GM23248 (cell line): ENCODE measurements at regions not wholly inside any gene's neighbourhood (a gene's known extent, or its start where the extent isn't known, plus 50 kb on each side); places are given as distances from the start of the nearest gene placed in this dataset.
"Not testable (repeated sequence)": the region's sequence is repeated elsewhere in the genome, so short reads cannot be mapped to it uniquely, and the experiment has no call there.

Source experiments
- DNase-seq: peaks from one replicate; pipeline ENCODE4 v3.0.0-alpha.2; 2015
- H2AFZ ChIP-seq: fragments of 200-600 bp; sonication (generic); 2 replicates; pipeline ENCODE4 v1.6.1; 2016; ENCODE audit warnings: antibody characterized with exemption
- H3F3A ChIP-seq: fragments of 200-600 bp; sonication (generic); 2 replicates; pipeline ENCODE4 v1.6.1; 2016; ENCODE audit warnings: mild to moderate bottlenecking, antibody characterized with exemption, mixed run types; ENCODE audit not compliant: insufficient read depth
- H3K27ac ChIP-seq: fragments of 200-600 bp; sonication (generic); 2 replicates; pipeline ENCODE4 v1.5.1; 2016; ENCODE audit warnings: mild to moderate bottlenecking
- H3K27me3 ChIP-seq: fragments of 200-600 bp; sonication (generic); replicated peaks from 2 replicates; pipeline ENCODE4 v1.6.1; 2016; ENCODE audit warnings: mild to moderate bottlenecking; ENCODE audit not compliant: insufficient read depth
- H3K36me3 ChIP-seq: fragments of 200-600 bp; sonication (generic); 2 replicates; pipeline ENCODE4 v1.6.1; 2016; ENCODE audit warnings: low read depth, mild to moderate bottlenecking
- H3K4me1 ChIP-seq: fragments of 200-600 bp; sonication (generic); 2 replicates; pipeline ENCODE4 v1.6.1; 2016; ENCODE audit warnings: mild to moderate bottlenecking; ENCODE audit not compliant: insufficient read depth
- H3K4me2 ChIP-seq: fragments of 200-600 bp; sonication (generic); one replicate; pipeline ENCODE4 v1.6.1; 2016; ENCODE audit warnings: mild to moderate bottlenecking; ENCODE audit not compliant: unreplicated experiment
- H3K4me3 ChIP-seq: fragments of 200-600 bp; sonication (generic); 2 replicates; pipeline ENCODE4 v1.5.1; 2016; ENCODE audit warnings: mild to moderate bottlenecking
- H3K79me2 ChIP-seq: fragments of 200-600 bp; sonication (generic); 2 replicates; pipeline ENCODE4 v1.6.1; 2016; ENCODE audit warnings: mild to moderate bottlenecking; ENCODE audit not compliant: insufficient read depth
- H3K9ac ChIP-seq: fragments of 200-600 bp; sonication (generic); 2 replicates; pipeline ENCODE4 v1.6.1; 2016; ENCODE audit warnings: mild to moderate bottlenecking
- H3K9me2 ChIP-seq: fragments of 200-600 bp; sonication (generic); 2 replicates; pipeline ENCODE4 v1.6.1; 2016; ENCODE audit warnings: mixed run types, mild to moderate bottlenecking, moderate library complexity; ENCODE audit not compliant: insufficient read depth
- H3K9me3 ChIP-seq: fragments of 200-600 bp; sonication (generic); one replicate; pipeline ENCODE4 v1.6.1; 2017; ENCODE audit warnings: low read depth
- H4K20me1 ChIP-seq: fragments of 200-600 bp; sonication (generic); 2 replicates; pipeline ENCODE4 v1.6.0; 2016; ENCODE audit not compliant: insufficient read depth
- EZH2 ChIP-seq: fragments of 200-600 bp; sonication (generic); IDR thresholded peaks from 2 replicates; pipeline ENCODE4 v1.6.1; 2018; ENCODE audit warnings: antibody characterized with exemption, mild to moderate bottlenecking; ENCODE audit not compliant: insufficient read depth, poor library complexity, severe bottlenecking
- EZH2phosphoT487 ChIP-seq: fragments of 200-600 bp; sonication (generic); IDR thresholded peaks from 2 replicates; pipeline ENCODE4 v1.6.1; 2018; ENCODE audit warnings: antibody characterized with exemption, moderate library complexity, mild to moderate bottlenecking, low read depth; ENCODE audit not compliant: insufficient read depth
- WGBS, 2 experiments: methylation state at CpG; one replicate each; pipeline ENCODE4 v1.1.6; 2015 to 2017; ENCODE audit warnings: low lambda C conversion rate in 2 of 2, low coverage in 1 of 2; ENCODE audit errors: missing lambda C conversion rate in 2 of 2; 5-methylcytosine and 5-hydroxymethylcytosine counted together
- in situ Hi-C: fragments of 300-500 bp; cut with MboI; formaldehyde crosslinking; loops from 2 replicates; pipeline ENCODE4 v1.15.0; 2020

GRCh38 chr6:26187981-26188635 is 100.9 kb downstream of the HFE start:
- Histone ChIP-seq H3K79me2 (no peaks in the 10 kb centered on the region), H3K27me3 (no peaks in the 10 kb centered on the region), H3K36me3 (no peaks in the 10 kb centered on the region), H2AFZ (peak overlapping the region; percentile 88), H3K9me2 (no peaks in the 10 kb centered on the region), H3K4me2 (peak overlapping the region; percentile 97), H3K9ac (peak overlapping the region; percentile 83), H3K9me3 (no peaks in the 10 kb centered on the region), H4K20me1 (no peaks in the 10 kb centered on the region), H3F3A (peaks cover 3% of the 10 kb centered on the region; the same call in 1 of the 2 replicates), H3K4me1 (no peaks in the 10 kb centered on the region), H3K27ac (peak overlapping the region; percentile 86), H3K4me3 (peak overlapping the region; percentile 82)
- in situ Hi-C loops, result loop anchor here (25.0 kb wide), 1 partner anchor 949 kb away; a partner anchor contains a TSS
- 2 to 4% methylated on average over 20 of the region's 20 CpGs for WGBS, 2 experiments
- peak; percentile 78 for DNase-seq
- no peak for TF ChIP-seq EZH2

- H4K20me1 ChIP-seq, H3K9me3 ChIP-seq, H3K4me3 ChIP-seq, H3F3A ChIP-seq, H3K9me2 ChIP-seq, H3K27ac ChIP-seq, H3K4me1 ChIP-seq, H3K36me3 ChIP-seq, H3K9ac ChIP-seq, H3K4me2 ChIP-seq, H2AFZ ChIP-seq, H3K27me3 ChIP-seq, DNase-seq, H3K79me2 ChIP-seq: not testable (repeated sequence)
- in situ Hi-C loops, result loop anchor here (25.0 kb wide), 1 partner anchor 946 kb away; a partner anchor contains a TSS
- WGBS, 2 experiments, result 78 to 86% methylated on average over 8 of the region's 8 CpGs
These were observed 104.3 kb downstream of the HFE start for GRCh38 chr6:26191512-26191911.

DNA sequence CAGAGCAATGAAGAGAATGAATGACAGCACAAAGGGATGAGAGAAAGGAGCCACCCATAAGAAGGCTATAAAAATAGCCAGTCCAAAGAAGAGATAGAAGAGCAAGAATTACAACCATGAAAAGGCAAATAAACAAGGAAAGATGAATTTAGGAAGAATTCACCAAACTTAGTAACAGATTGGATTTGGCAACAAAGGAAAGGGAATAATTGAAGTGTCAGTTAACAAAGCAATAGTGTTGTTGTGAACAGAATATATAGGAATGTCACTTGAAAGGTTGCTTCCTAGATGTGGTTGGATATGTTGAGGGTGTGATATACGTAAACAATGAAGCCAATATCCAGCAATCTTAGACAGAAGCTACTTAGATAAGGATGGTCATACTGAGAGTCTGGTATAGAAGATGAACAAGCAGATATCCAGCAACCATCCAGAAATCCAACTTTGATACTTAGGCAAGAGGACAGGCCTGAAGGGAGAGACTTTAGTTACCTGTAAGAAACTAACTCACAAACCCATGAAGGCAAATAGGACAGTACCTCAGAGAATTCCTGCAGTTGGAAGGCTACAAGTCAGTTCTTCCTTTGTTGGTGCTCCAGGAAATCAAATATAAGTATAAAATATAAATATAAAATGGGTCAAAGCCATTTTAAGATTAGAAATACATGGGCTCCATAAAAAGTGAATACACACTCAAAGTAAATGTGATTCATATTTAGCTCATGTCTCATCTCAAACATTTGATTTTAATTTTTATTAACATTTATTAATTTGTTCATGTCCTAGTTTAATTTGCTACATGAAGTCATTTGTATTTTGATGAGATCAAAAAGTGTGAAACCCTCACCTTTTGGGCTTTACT is 106.5 kb downstream of the HFE start:
- Histone ChIP-seq H3K36me3 (no peaks in the 10 kb centered on the region), H4K20me1 (no peaks in the 10 kb centered on the region), H3K27me3 (no peaks in the 10 kb centered on the region), H3K79me2 (peaks cover 9% of the 10 kb centered on the region), H3K4me2 (no peak overlapping the region), H3K4me3 (no peak overlapping the region), H3K4me1 (peaks cover 6% of the 10 kb centered on the region), H3K9ac (no peak overlapping the region), H3F3A (peaks cover 25% of the 10 kb centered on the region), H3K9me3 (no peaks in the 10 kb centered on the region), H3K27ac (no peak overlapping the region), H3K9me2 (no peaks in the 10 kb centered on the region), H2AFZ (peak overlapping the region; percentile 4; the same call in 1 of the 2 replicates)
- 100% methylated on average over 1 of the region's 1 CpG for WGBS, 2 experiments
- TF ChIP-seq EZH2phosphoT487 (no peak), EZH2 (no peak)
- no peak for DNase-seq
- in situ Hi-C loops, result loop anchor here (25.0 kb wide), 1 partner anchor 944 kb away; a partner anchor contains a TSS

- H3K9me3 ChIP-seq, result no peaks in the 10 kb centered on the region
- H2AFZ ChIP-seq, result peak overlapping the region; percentile 85
- peaks cover 9% of the 10 kb centered on the region for H3K79me2 ChIP-seq
- H3K9me2 ChIP-seq, result no peaks in the 10 kb centered on the region
- in situ Hi-C loops, result loop anchor here (25.0 kb wide), 1 partner anchor 943 kb away; a partner anchor contains a TSS
- no peak for DNase-seq
- H3K36me3 ChIP-seq, result no peaks in the 10 kb centered on the region
- H4K20me1 ChIP-seq, result no peaks in the 10 kb centered on the region
- no peaks in the 10 kb centered on the region for H3K27me3 ChIP-seq
- H3K4me1 ChIP-seq, result peaks cover 6% of the 10 kb centered on the region
- H3F3A ChIP-seq, result peaks cover 29% of the 10 kb centered on the region
- WGBS, 2 experiments, result 75 to 84% methylated on average over 3 of the region's 3 CpGs
- no peak for TF ChIP-seq EZH2
- TF ChIP-seq EZH2phosphoT487, result no peak
- peak overlapping the region; percentile 85 for H3K9ac ChIP-seq
- peak overlapping the region; percentile 98 for H3K4me2 ChIP-seq
- H3K27ac ChIP-seq, result peak overlapping the region; percentile 68; the same call in 1 of the 2 replicates
- H3K4me3 ChIP-seq, result peak overlapping the region; percentile 75; the same call in 1 of the 2 replicates
These were observed 107.1 kb downstream of the HFE start for GRCh38 chr6:26194329-26194701.
